NCI-H187 treated with DMSO at 0.1 percent for 48 hours (cell line): ENCODE measurements at regions not wholly inside any gene's neighbourhood (a gene's known extent, or its start where the extent isn't known, plus 50 kb on each side); places are given as distances from the start of the nearest gene placed in this dataset.
"Not testable (repeated sequence)": the region's sequence is repeated elsewhere in the genome, so short reads cannot be mapped to it uniquely, and the experiment has no call there.

ENCODE experiments used
- DNase-seq: peaks from one replicate; lab custom pipeline; 2025; lab: John Stamatoyannopoulos, UW

- no peak for DNase-seq
Measured at GRCh38 chr10:44567471-44567870, 182.6 kb upstream of the CXCL12 start.

- DNase-seq = no peak
Measured at GRCh38 chr10:44569193-44570091, 184.5 kb upstream of the CXCL12 start.

GRCh38 chr10:44571701-44572100 is 186.8 kb upstream of the CXCL12 start:
- DNase-seq = no peak

GRCh38 chr10:44572146-44572545 is 187.2 kb upstream of the CXCL12 start:
- DNase-seq = no peak

- no peak for DNase-seq
Measured at GRCh38 chr10:44573821-44574220, 188.9 kb upstream of the CXCL12 start.

GRCh38 chr10:44574596-44575480 is 189.9 kb upstream of the CXCL12 start:
- DNase-seq = no peak

GRCh38 chr10:44575601-44576380 is 190.9 kb upstream of the CXCL12 start:
- DNase-seq = no peak

GRCh38 chr10:44576702-44577191 is 191.8 kb upstream of the CXCL12 start:
- no peak for DNase-seq

GRCh38 chr10:44577533-44577932 is 192.6 kb upstream of the CXCL12 start:
- no peak for DNase-seq

- DNase-seq = no peak
Measured at GRCh38 chr10:44578271-44578670, 193.4 kb upstream of the CXCL12 start.

- not testable (repeated sequence) for DNase-seq
Measured at GRCh38 chr10:44578963-44579362, 194.1 kb upstream of the CXCL12 start.

- no peak for DNase-seq
Measured at GRCh38 chr10:44581996-44582395, 197.1 kb upstream of the CXCL12 start.

GRCh38 chr10:44587488-44588318 is 202.8 kb upstream of the CXCL12 start:
- no peak for DNase-seq

GRCh38 chr10:44589181-44589943 is 204.5 kb upstream of the CXCL12 start:
- DNase-seq = no peak

GRCh38 chr10:44589944-44590449 is 205.1 kb upstream of the CXCL12 start:
- no peak for DNase-seq

GRCh38 chr10:44591911-44592310 is 207.0 kb upstream of the CXCL12 start:
- DNase-seq = no peak

GRCh38 chr10:44593952-44594351 is 209.1 kb upstream of the CXCL12 start:
- no peak for DNase-seq

- DNase-seq = no peak
Measured at GRCh38 chr10:44607116-44607515, 222.2 kb upstream of the CXCL12 start.

GRCh38 chr10:44618910-44619309 is 234.0 kb upstream of the CXCL12 start:
- no peak for DNase-seq

GRCh38 chr10:44619521-44619920 is 234.6 kb upstream of the CXCL12 start:
- DNase-seq = no peak
